NB4 (cell line): ENCODE measurements at regions not wholly inside any gene's neighbourhood (a gene's known extent, or its start where the extent isn't known, plus 50 kb on each side); places are given as distances from the start of the nearest gene placed in this dataset.

Source experiments
- MYC ChIP-seq: IDR thresholded peaks from 2 replicates; pipeline ENCODE4 v1.6.1; 2011; ENCODE audit warnings: low read depth, low read length
- POLR2A ChIP-seq: IDR thresholded peaks from 2 replicates; pipeline ENCODE4 v1.6.1; 2011; ENCODE audit warnings: mild to moderate bottlenecking; ENCODE audit not compliant: insufficient read length; ENCODE audit errors: extremely low read depth
- TF ChIP-seq, protein P1 (sequence below): IDR thresholded peaks from one replicate; pipeline ENCODE4 v1.5.1; 2012; ENCODE audit warnings: low read depth, low read length
- TF ChIP-seq, protein P2 (sequence below): IDR thresholded peaks from 2 replicates; pipeline ENCODE4 v1.6.1; 2011; ENCODE audit warnings: low read depth, low read length

DNA sequence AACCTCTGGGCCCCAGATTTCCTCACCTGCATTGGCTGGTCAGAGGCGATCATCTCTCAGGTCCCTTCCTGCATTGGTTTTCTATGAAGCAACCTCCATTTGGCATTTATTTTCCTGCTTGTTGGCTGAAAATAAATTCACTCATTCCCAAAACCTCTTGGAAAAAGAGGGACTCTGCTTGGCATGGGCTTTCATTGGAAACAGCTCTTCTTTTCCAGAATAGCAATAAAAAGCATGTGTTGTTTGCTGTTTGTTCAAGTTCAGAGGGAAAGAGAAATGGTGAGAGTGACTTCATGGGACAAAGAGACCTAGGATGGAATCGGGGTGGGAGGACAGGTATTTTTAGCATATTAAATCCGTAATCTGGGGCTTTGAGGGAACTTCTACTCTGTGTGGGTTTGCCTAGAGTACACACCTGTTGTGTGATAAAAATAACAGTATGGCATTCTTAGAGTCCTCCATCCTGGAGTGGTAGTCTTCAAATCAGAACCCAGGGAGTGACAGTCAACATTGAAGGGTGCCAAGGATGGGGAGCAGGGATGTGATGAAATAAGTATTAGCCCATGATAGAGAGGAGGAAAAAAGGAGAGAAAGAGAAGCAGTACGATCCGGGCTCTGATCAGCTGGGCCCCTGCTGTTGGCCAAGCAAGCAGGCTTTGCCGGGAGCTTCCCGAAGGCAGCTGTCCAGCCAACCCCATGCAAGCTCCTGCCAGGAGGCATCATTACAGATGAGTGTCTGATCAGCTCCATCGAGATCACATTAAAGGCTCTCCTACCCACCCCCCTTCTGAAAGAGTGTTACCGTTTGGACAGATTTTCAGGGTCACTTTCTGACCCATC, 131.9 kb upstream of the NFIA start:
- TF ChIP-seq POLR2A (no peak), MYC (no peak)
- TF ChIP-seq, protein P1, sequence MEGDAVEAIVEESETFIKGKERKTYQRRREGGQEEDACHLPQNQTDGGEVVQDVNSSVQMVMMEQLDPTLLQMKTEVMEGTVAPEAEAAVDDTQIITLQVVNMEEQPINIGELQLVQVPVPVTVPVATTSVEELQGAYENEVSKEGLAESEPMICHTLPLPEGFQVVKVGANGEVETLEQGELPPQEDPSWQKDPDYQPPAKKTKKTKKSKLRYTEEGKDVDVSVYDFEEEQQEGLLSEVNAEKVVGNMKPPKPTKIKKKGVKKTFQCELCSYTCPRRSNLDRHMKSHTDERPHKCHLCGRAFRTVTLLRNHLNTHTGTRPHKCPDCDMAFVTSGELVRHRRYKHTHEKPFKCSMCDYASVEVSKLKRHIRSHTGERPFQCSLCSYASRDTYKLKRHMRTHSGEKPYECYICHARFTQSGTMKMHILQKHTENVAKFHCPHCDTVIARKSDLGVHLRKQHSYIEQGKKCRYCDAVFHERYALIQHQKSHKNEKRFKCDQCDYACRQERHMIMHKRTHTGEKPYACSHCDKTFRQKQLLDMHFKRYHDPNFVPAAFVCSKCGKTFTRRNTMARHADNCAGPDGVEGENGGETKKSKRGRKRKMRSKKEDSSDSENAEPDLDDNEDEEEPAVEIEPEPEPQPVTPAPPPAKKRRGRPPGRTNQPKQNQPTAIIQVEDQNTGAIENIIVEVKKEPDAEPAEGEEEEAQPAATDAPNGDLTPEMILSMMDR = no peak
- TF ChIP-seq, protein P2, sequence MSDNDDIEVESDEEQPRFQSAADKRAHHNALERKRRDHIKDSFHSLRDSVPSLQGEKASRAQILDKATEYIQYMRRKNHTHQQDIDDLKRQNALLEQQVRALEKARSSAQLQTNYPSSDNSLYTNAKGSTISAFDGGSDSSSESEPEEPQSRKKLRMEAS = no peak
